ENCODE measurements at regions not wholly inside any gene's neighbourhood (a gene's known extent, or its start where the extent isn't known, plus 50 kb on each side); places are given as distances from the start of the nearest gene placed in this dataset.

GRCh38 chr5:89064054-89064453, 181.1 kb upstream of the MEF2C start:
- TF ChIP-seq POLR2A (IDR thresholded peaks at IDR 0.05; ENCODE audit: control extremely low read depth in 1 of 2, low read depth in 2 of 2, low read length in 2 of 2) (no peak), MAFK (IDR thresholded peaks at IDR 0.05; ENCODE audit: low read depth, low read length) (no peak), TCF12 (IDR thresholded peaks at IDR 0.05; ENCODE audit: low read depth, low read length) (no peak)
- TF ChIP-seq, protein P1, sequence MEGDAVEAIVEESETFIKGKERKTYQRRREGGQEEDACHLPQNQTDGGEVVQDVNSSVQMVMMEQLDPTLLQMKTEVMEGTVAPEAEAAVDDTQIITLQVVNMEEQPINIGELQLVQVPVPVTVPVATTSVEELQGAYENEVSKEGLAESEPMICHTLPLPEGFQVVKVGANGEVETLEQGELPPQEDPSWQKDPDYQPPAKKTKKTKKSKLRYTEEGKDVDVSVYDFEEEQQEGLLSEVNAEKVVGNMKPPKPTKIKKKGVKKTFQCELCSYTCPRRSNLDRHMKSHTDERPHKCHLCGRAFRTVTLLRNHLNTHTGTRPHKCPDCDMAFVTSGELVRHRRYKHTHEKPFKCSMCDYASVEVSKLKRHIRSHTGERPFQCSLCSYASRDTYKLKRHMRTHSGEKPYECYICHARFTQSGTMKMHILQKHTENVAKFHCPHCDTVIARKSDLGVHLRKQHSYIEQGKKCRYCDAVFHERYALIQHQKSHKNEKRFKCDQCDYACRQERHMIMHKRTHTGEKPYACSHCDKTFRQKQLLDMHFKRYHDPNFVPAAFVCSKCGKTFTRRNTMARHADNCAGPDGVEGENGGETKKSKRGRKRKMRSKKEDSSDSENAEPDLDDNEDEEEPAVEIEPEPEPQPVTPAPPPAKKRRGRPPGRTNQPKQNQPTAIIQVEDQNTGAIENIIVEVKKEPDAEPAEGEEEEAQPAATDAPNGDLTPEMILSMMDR (IDR thresholded peaks at IDR 0.05; ENCODE audit: control extremely low read depth in 1 of 3, insufficient read depth in 1 of 3, low read depth in 1 of 3, low read length in 3 of 3) = no peak
